ENCODE measurements at regions not wholly inside any gene's neighbourhood (a gene's known extent, or its start where the extent isn't known, plus 50 kb on each side); places are given as distances from the start of the nearest gene placed in this dataset.

GRCh38 chr18:76174451-76174850 lies 320.6 kb downstream of the ZNF516 start:
- no peak for TF ChIP-seq CREB1 (IDR thresholded peaks at IDR 0.05; ENCODE audit: low read depth)
- no peak for TF ChIP-seq CEBPB (IDR thresholded peaks at IDR 0.05)
- TF ChIP-seq ZBTB7A (IDR thresholded peaks at IDR 0.05; ENCODE audit: low read depth) = no peak
- no peak for TF ChIP-seq NFIC (IDR thresholded peaks at IDR 0.05)
- no peak for TF ChIP-seq RAD21 (IDR thresholded peaks at IDR 0.05; ENCODE audit: low read depth)
- TF ChIP-seq REST (IDR thresholded peaks at IDR 0.05; ENCODE audit: low read depth) = no peak
- TF ChIP-seq EGR1 (IDR thresholded peaks at IDR 0.05) = no peak
- TF ChIP-seq USF1 (IDR thresholded peaks at IDR 0.05) = no peak

All from Ishikawa (cell line).